BJ (cell line): ENCODE measurements at regions not wholly inside any gene's neighbourhood (a gene's known extent, or its start where the extent isn't known, plus 50 kb on each side); places are given as distances from the start of the nearest gene placed in this dataset.

Experiments
- CTCF ChIA-PET: fragments of 350-600 bp; formaldehyde crosslinking; extraction: SDS; loops from one replicate; lab custom pipeline; 2021; ENCODE audit warnings: antibody characterized with exemption, inconsistent platforms; lab: Yijun Ruan, JAX
- POLR2A ChIA-PET: fragments of 300-600 bp; sonication (Branson Sonifier 250); formaldehyde crosslinking; extraction: SDS; loops from one replicate; lab custom pipeline; 2021; ENCODE audit warnings: antibody characterized with exemption; lab: Charles Lee
- DNase-seq: peaks from one replicate; pipeline ENCODE4 v3.0.0-alpha.2; 2011; ENCODE audit warnings: low read depth
- H3K27me3 ChIP-seq: 2 replicates; pipeline ENCODE4 v1.6.0; 2011; ENCODE audit warnings: low read length; ENCODE audit not compliant: control insufficient read depth, insufficient read depth
- H3K36me3 ChIP-seq: 2 replicates; pipeline ENCODE4 v1.5.1; 2011; ENCODE audit warnings: low read length; ENCODE audit not compliant: control insufficient read depth, insufficient read depth
- H3K4me3 ChIP-seq: 2 replicates; pipeline ENCODE4 v1.5.1; 2011; ENCODE audit warnings: low read depth, mild to moderate bottlenecking, control low read depth, low read length
- CTCF ChIP-seq: IDR thresholded peaks from 2 replicates; pipeline ENCODE4 v1.5.1; 2011; ENCODE audit warnings: low read depth, mild to moderate bottlenecking, control low read depth, inconsistent platforms, low read length, moderate library complexity; ENCODE audit not compliant: insufficient read depth

- ChIA-PET CTCF (interaction anchor here (1.2 kb wide), 1 partner anchor 46 kb away, joined by 3 read pairs; no protein-coding TSS in a partner anchor), POLR2A (no interaction called here)
- DNase-seq: no peak
- no peaks in the 10 kb centered on the region for H3K27me3 ChIP-seq
- no peaks in the 10 kb centered on the region for H3K36me3 ChIP-seq
- no peak overlapping the region for H3K4me3 ChIP-seq
- no peak for TF ChIP-seq CTCF
Observed at GRCh38 chr5:117201001-117201400, 626.4 kb upstream of the SEMA6A start.

GRCh38 chr5:117195076-117195475 is 620.5 kb upstream of the SEMA6A start:
- no peak for DNase-seq
- POLR2A ChIA-PET: no interaction called here
- CTCF ChIA-PET: no interaction called here
- no peak overlapping the region for H3K4me3 ChIP-seq
- no peak for TF ChIP-seq CTCF
- no peaks in the 10 kb centered on the region for H3K36me3 ChIP-seq
- no peaks in the 10 kb centered on the region for H3K27me3 ChIP-seq

- POLR2A ChIA-PET: no interaction called here
- H3K27me3 ChIP-seq: no peaks in the 10 kb centered on the region
- CTCF ChIA-PET: no interaction called here
- H3K4me3 ChIP-seq: no peak overlapping the region
- DNase-seq: no peak
- no peak for TF ChIP-seq CTCF
- H3K36me3 ChIP-seq: no peaks in the 10 kb centered on the region
Observed at GRCh38 chr5:117191251-117191650, 616.6 kb upstream of the SEMA6A start.

- Histone ChIP-seq H3K36me3 (no peaks in the 10 kb centered on the region), H3K27me3 (no peaks in the 10 kb centered on the region), H3K4me3 (no peak overlapping the region)
- no peak for TF ChIP-seq CTCF
- no peak for DNase-seq
- CTCF ChIA-PET: no interaction called here
- POLR2A ChIA-PET: no interaction called here
Observed at GRCh38 chr5:117189784-117190183, 615.2 kb upstream of the SEMA6A start.

- no peak for TF ChIP-seq CTCF
- ChIA-PET CTCF (interaction anchor here (1.0 kb wide), 1 partner anchor 960 kb away, joined by 3 read pairs; no protein-coding TSS in a partner anchor), POLR2A (no interaction called here)
- Histone ChIP-seq H3K36me3 (no peaks in the 10 kb centered on the region), H3K27me3 (no peaks in the 10 kb centered on the region), H3K4me3 (no peak overlapping the region)
- DNase-seq: no peak
Observed at GRCh38 chr5:117188211-117188610, 613.6 kb upstream of the SEMA6A start.
